HG02798 (cell line): ENCODE measurements at regions not wholly inside any gene's neighbourhood (a gene's known extent, or its start where the extent isn't known, plus 50 kb on each side); places are given as distances from the start of the nearest gene placed in this dataset.
"Not testable (repeated sequence)": the region's sequence is repeated elsewhere in the genome, so short reads cannot be mapped to it uniquely, and the experiment has no call there.

Experiments used
- ATAC-seq: cut with Tn5 transposase; IDR thresholded peaks from one replicate; pipeline ENCODE4 v1.9.1; 2021; ENCODE audit warnings: mild to moderate bottlenecking; ENCODE audit not compliant: unreplicated experiment, poor library complexity

- ATAC-seq, result no peak
Measured at GRCh38 chr2:8558096-8558495, 123.8 kb upstream of the ID2 start.

GRCh38 chr2:8558956-8559355, 122.9 kb upstream of the ID2 start:
- no peak for ATAC-seq

- ATAC-seq, result no peak
Measured at GRCh38 chr2:8559805-8560204, 122.1 kb upstream of the ID2 start.

- not testable (repeated sequence) for ATAC-seq
Measured at GRCh38 chr2:8561692-8562091, 120.2 kb upstream of the ID2 start.

GRCh38 chr2:8563814-8564474, 117.9 kb upstream of the ID2 start:
- ATAC-seq, result no peak

- ATAC-seq, result no peak
Measured at GRCh38 chr2:8564475-8564874, 117.4 kb upstream of the ID2 start.

- no peak for ATAC-seq
Measured at GRCh38 chr2:8565399-8566154, 116.3 kb upstream of the ID2 start.

- no peak for ATAC-seq
Measured at GRCh38 chr2:8566155-8566670, 115.6 kb upstream of the ID2 start.

GRCh38 chr2:8566774-8567468, 114.9 kb upstream of the ID2 start:
- no peak for ATAC-seq

GRCh38 chr2:8567469-8568260, 114.2 kb upstream of the ID2 start:
- ATAC-seq, result no peak

GRCh38 chr2:8568543-8569302, 113.1 kb upstream of the ID2 start:
- no peak for ATAC-seq

- no peak for ATAC-seq
Measured at GRCh38 chr2:8569332-8569930, 112.4 kb upstream of the ID2 start.

- ATAC-seq, result no peak
Measured at GRCh38 chr2:8570637-8571036, 111.2 kb upstream of the ID2 start.

GRCh38 chr2:8571301-8571791, 110.5 kb upstream of the ID2 start:
- no peak for ATAC-seq

- ATAC-seq, result no peak
Measured at GRCh38 chr2:8571792-8572499, 109.9 kb upstream of the ID2 start.

- ATAC-seq, result no peak
Measured at GRCh38 chr2:8572712-8573233, 109.1 kb upstream of the ID2 start.

GRCh38 chr2:8573234-8573941, 108.5 kb upstream of the ID2 start:
- ATAC-seq, result no peak

GRCh38 chr2:8573942-8574195, 108.0 kb upstream of the ID2 start:
- no peak for ATAC-seq
